Mesendoderm (in vitro differentiated cells): ENCODE measurements at regions not wholly inside any gene's neighbourhood (a gene's known extent, or its start where the extent isn't known, plus 50 kb on each side); places are given as distances from the start of the nearest gene placed in this dataset.

Experiments used
- DNase-seq: peaks from one replicate; pipeline ENCODE4 v3.0.0; 2013
- H2AK5ac ChIP-seq: 2 replicates; pipeline ENCODE4 v1.6.1; 2013; ENCODE audit warnings: low read length, inconsistent platforms
- H2BK120ac ChIP-seq: 2 replicates; pipeline ENCODE4 v1.6.1; 2013; ENCODE audit warnings: low read depth, mild to moderate bottlenecking, low read length, moderate library complexity, mixed read lengths
- H2BK15ac ChIP-seq: replicated peaks from 2 replicates; pipeline ENCODE4 v1.6.1; 2013; ENCODE audit warnings: low read depth, mild to moderate bottlenecking, moderate library complexity
- H2BK5ac ChIP-seq: 2 replicates; pipeline ENCODE4 v1.6.1; 2013; ENCODE audit warnings: low read length, inconsistent platforms
- H3K18ac ChIP-seq: 2 replicates; pipeline ENCODE4 v1.6.1; 2013; ENCODE audit warnings: mild to moderate bottlenecking, low read length, mixed read lengths
- H3K23ac ChIP-seq: one replicate; pipeline ENCODE4 v1.6.1; 2013; ENCODE audit warnings: low read length
- H3K27ac ChIP-seq: 2 replicates; pipeline ENCODE4 v1.5.1; 2013; ENCODE audit warnings: low read depth, mild to moderate bottlenecking, inconsistent platforms, low read length, moderate library complexity
- H3K27me3 ChIP-seq: 2 replicates; pipeline ENCODE4 v1.6.1; 2013; ENCODE audit warnings: low read length, control low read depth, mild to moderate bottlenecking, inconsistent platforms; ENCODE audit not compliant: insufficient read depth, poor library complexity
- H3K36me3 ChIP-seq: 2 replicates; pipeline ENCODE4 v1.6.1; 2013; ENCODE audit warnings: low read length, inconsistent platforms; ENCODE audit not compliant: control insufficient read depth, insufficient read depth
- H3K4ac ChIP-seq: one replicate; pipeline ENCODE4 v1.6.1; 2013; ENCODE audit warnings: low read depth, mild to moderate bottlenecking, low read length, moderate library complexity
- H3K4me1 ChIP-seq: 2 replicates; pipeline ENCODE4 v1.6.1; 2013; ENCODE audit warnings: low read depth, low read length, inconsistent platforms; ENCODE audit not compliant: control insufficient read depth
- H3K4me2 ChIP-seq: 2 replicates; pipeline ENCODE4 v1.6.1; 2013; ENCODE audit warnings: low read length
- H3K4me3 ChIP-seq: 2 replicates; pipeline ENCODE4 v1.5.1; 2013; ENCODE audit warnings: mild to moderate bottlenecking, low read length
- H3K56ac ChIP-seq: one replicate; pipeline ENCODE4 v1.6.1; 2013; ENCODE audit warnings: low read length
- H3K79me1 ChIP-seq: 2 replicates; pipeline ENCODE4 v1.6.1; 2013; ENCODE audit warnings: low read length, inconsistent platforms
- H3K79me2 ChIP-seq: 2 replicates; pipeline ENCODE4 v1.6.1; 2013; ENCODE audit warnings: mild to moderate bottlenecking, low read length; ENCODE audit not compliant: control insufficient read depth, insufficient read depth
- H3K9ac ChIP-seq: 2 replicates; pipeline ENCODE4 v1.6.1; 2013; ENCODE audit warnings: low read length, inconsistent platforms
- H4K5ac ChIP-seq: one replicate; pipeline ENCODE4 v1.6.1; 2013; ENCODE audit warnings: low read length
- H4K8ac ChIP-seq: one replicate; pipeline ENCODE4 v1.6.1; 2013; ENCODE audit warnings: low read depth, mild to moderate bottlenecking, control low read depth, low read length, moderate library complexity
- WGBS: extraction: QIAGEN DNeasy Blood & Tissue Kit; methylation state at CpG from one replicate; pipeline ENCODE4 v1.1.7; 2013; ENCODE audit warnings: low lambda C conversion rate, missing lambda C conversion rate; ENCODE audit not compliant: insufficient coverage; ENCODE audit errors: extremely low coverage; 5-methylcytosine and 5-hydroxymethylcytosine counted together

DNA sequence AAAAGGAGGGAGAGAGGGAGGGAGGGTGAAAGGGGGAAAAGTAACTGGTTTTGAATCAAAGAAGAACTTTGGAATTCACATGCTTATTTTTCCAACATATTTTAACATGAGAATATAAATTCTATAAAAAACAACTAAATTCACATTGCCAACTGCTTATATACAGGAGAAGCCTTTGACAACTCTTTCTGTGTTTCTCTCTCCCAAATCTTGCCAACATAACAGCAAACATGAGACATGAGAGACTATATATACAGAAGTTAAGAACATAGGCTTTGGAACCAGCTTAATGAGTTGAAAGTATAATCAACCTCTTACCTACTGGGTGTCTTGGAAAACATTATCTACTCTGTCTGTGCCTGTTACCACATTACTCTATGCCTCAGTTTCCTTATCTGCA is 493.3 kb downstream of the RFC3 start:
- H2BK15ac ChIP-seq = no peak overlapping the region
- H2AK5ac ChIP-seq = no peak overlapping the region
- H3K79me1 ChIP-seq = no peaks in the 10 kb centered on the region
- no peak overlapping the region for H3K56ac ChIP-seq
- H3K4me2 ChIP-seq = no peak overlapping the region
- H3K9ac ChIP-seq = no peak overlapping the region
- H3K4me1 ChIP-seq = no peaks in the 10 kb centered on the region
- H2BK120ac ChIP-seq = no peak overlapping the region
- no peak overlapping the region for H3K4ac ChIP-seq
- no peak overlapping the region for H2BK5ac ChIP-seq
- no peak overlapping the region for H3K23ac ChIP-seq
- H3K36me3 ChIP-seq = no peaks in the 10 kb centered on the region
- no peak overlapping the region for H3K4me3 ChIP-seq
- H4K5ac ChIP-seq = no peak overlapping the region
- no peaks in the 10 kb centered on the region for H3K27me3 ChIP-seq
- no peak overlapping the region for H3K18ac ChIP-seq
- H4K8ac ChIP-seq = no peak overlapping the region
- no peaks in the 10 kb centered on the region for H3K79me2 ChIP-seq
- no peak overlapping the region for H3K27ac ChIP-seq
- DNase-seq = no peak

DNA sequence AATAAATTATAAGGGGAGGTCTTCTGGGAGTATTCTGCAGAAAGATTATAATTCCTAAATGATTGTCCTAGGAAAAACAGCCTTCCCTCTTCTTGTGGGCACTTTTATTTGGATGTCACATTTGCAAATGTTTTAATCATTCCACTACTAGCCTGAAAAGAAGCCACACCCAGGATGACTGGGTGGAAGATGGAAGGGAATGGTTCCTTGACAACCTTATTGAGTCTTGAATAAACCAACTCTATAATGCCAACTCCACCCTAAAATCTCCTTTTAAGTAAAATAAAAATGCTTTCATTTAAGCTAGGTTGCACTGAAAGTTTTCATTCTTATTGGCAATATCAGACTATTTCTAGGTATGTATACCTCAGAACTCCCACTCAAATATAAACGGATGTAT is 494.6 kb downstream of the RFC3 start:
- Histone ChIP-seq H3K4me1 (no peaks in the 10 kb centered on the region), H3K36me3 (no peaks in the 10 kb centered on the region), H3K23ac (no peak overlapping the region), H3K56ac (no peak overlapping the region), H3K18ac (no peak overlapping the region), H3K4me2 (no peak overlapping the region), H3K27ac (no peak overlapping the region), H4K8ac (no peak overlapping the region), H3K79me2 (no peaks in the 10 kb centered on the region), H4K5ac (no peak overlapping the region), H3K9ac (no peak overlapping the region), H2BK5ac (no peak overlapping the region), H3K27me3 (no peaks in the 10 kb centered on the region), H3K4ac (no peak overlapping the region), H2AK5ac (no peak overlapping the region), H2BK120ac (no peak overlapping the region), H2BK15ac (no peak overlapping the region), H3K79me1 (no peaks in the 10 kb centered on the region), H3K4me3 (no peak overlapping the region)
- WGBS = no CpG with 5 or more reads among the region's 1 CpG
- no peak for DNase-seq

DNA sequence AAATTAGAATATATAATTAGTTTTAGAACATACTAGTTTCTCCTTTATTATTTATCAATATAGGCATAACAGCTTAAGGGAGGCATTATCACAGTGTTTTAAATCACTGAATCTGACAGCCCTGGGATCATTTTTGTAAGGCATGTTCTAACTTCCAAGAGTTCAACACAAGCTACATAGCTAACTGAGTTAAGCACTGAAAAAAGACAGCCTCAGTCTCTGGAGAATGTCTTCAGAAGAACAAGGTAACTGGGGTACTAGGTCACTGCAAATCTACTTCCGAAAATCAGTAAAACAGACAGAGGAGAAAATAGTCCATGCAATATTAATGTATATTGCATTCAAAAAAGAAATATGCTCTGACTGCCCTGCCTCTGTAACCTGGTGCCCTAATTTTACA is 502.1 kb downstream of the RFC3 start:
- H3K27ac ChIP-seq = no peak overlapping the region
- no CpG with 5 or more reads among the region's 1 CpG for WGBS
- no peaks in the 10 kb centered on the region for H3K27me3 ChIP-seq
- DNase-seq = no peak
- no peak overlapping the region for H3K23ac ChIP-seq
- H3K4me3 ChIP-seq = no peak overlapping the region
- H4K8ac ChIP-seq = no peak overlapping the region
- H2BK120ac ChIP-seq = no peak overlapping the region
- H3K9ac ChIP-seq = no peak overlapping the region
- H3K18ac ChIP-seq = no peak overlapping the region
- no peak overlapping the region for H2BK15ac ChIP-seq
- no peaks in the 10 kb centered on the region for H3K79me1 ChIP-seq
- no peaks in the 10 kb centered on the region for H3K4me1 ChIP-seq
- H3K56ac ChIP-seq = no peak overlapping the region
- no peak overlapping the region for H3K4me2 ChIP-seq
- H3K79me2 ChIP-seq = no peaks in the 10 kb centered on the region
- no peak overlapping the region for H3K4ac ChIP-seq
- H2AK5ac ChIP-seq = no peak overlapping the region
- no peak overlapping the region for H4K5ac ChIP-seq
- H3K36me3 ChIP-seq = no peaks in the 10 kb centered on the region
- H2BK5ac ChIP-seq = no peak overlapping the region

DNA sequence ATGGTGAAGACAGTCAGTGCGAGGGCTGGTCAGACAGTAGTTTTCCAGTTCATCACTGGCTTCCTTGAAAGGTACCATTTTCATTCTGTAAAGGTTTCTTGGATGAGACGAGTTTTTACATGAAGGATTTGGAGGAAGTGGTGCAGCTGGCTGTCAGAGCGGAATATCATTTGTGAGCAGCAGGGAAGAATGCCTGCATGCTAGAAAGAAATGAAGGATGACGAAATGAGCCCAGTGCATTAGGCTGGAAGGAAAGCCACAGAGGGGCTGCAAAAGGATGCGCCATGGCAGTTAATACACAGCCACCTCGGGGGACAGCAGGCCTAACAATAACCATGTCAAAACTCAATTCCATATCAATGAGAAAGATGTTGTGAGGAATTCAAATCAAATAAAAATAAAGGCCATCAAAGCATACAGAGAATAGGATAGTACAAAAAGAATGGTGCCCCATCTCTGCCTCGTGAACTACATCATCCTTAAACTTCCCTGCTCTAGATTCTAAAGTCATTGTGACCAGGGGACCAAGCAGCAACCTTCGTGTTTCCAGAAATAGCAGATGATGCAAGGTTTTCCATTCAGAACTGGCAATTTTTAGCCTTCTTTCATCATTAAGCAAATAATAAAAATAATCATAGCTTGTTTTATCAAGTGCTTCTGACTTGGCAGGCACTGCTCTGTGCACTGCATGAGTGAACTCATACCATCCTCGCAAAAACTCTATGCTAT is 504.2 kb downstream of the RFC3 start:
- Histone ChIP-seq H3K4me2 (no peak overlapping the region), H2AK5ac (no peak overlapping the region), H3K4me1 (no peaks in the 10 kb centered on the region), H4K5ac (no peak overlapping the region), H3K18ac (no peak overlapping the region), H3K36me3 (no peaks in the 10 kb centered on the region), H2BK5ac (no peak overlapping the region), H3K4me3 (no peak overlapping the region), H4K8ac (no peak overlapping the region), H3K79me2 (no peaks in the 10 kb centered on the region), H3K27me3 (no peaks in the 10 kb centered on the region), H3K79me1 (no peaks in the 10 kb centered on the region), H3K56ac (no peak overlapping the region), H2BK15ac (no peak overlapping the region), H2BK120ac (no peak overlapping the region), H3K23ac (no peak overlapping the region), H3K9ac (no peak overlapping the region), H3K27ac (no peak overlapping the region), H3K4ac (no peak overlapping the region)
- WGBS = no CpG with 5 or more reads among the region's 9 CpGs
- no peak for DNase-seq

- H3K9ac ChIP-seq = no peak overlapping the region
- no peak overlapping the region for H3K27ac ChIP-seq
- no peak overlapping the region for H3K4me2 ChIP-seq
- no peak overlapping the region for H3K23ac ChIP-seq
- H3K4me3 ChIP-seq = no peak overlapping the region
- no peaks in the 10 kb centered on the region for H3K4me1 ChIP-seq
- no peak overlapping the region for H2BK15ac ChIP-seq
- no peak overlapping the region for H4K5ac ChIP-seq
- H2AK5ac ChIP-seq = no peak overlapping the region
- no peak overlapping the region for H3K4ac ChIP-seq
- no peaks in the 10 kb centered on the region for H3K79me1 ChIP-seq
- DNase-seq = no peak
- H3K79me2 ChIP-seq = no peaks in the 10 kb centered on the region
- no peak overlapping the region for H2BK5ac ChIP-seq
- no CpG with 5 or more reads among the region's 3 CpGs for WGBS
- H3K56ac ChIP-seq = no peak overlapping the region
- H3K36me3 ChIP-seq = no peaks in the 10 kb centered on the region
- no peak overlapping the region for H3K18ac ChIP-seq
- H2BK120ac ChIP-seq = no peak overlapping the region
- H4K8ac ChIP-seq = no peak overlapping the region
- no peaks in the 10 kb centered on the region for H3K27me3 ChIP-seq
Measured at GRCh38 chr13:34322743-34323074, 504.8 kb downstream of the RFC3 start.
